VCaP (cell line): ENCODE measurements at regions not wholly inside any gene's neighbourhood (a gene's known extent, or its start where the extent isn't known, plus 50 kb on each side); places are given as distances from the start of the nearest gene placed in this dataset.

Experiments
- H3K27ac ChIP-seq: fragments of 450-650 bp; 2 replicates; pipeline ENCODE4 v1.5.1; 2017
- TF ChIP-seq, protein P1 (sequence below): fragments of 450-650 bp; conservative IDR thresholded peaks from 2 replicates; pipeline ENCODE4 v1.5.1; 2017; ENCODE audit warnings: mild to moderate bottlenecking, moderate library complexity

DNA sequence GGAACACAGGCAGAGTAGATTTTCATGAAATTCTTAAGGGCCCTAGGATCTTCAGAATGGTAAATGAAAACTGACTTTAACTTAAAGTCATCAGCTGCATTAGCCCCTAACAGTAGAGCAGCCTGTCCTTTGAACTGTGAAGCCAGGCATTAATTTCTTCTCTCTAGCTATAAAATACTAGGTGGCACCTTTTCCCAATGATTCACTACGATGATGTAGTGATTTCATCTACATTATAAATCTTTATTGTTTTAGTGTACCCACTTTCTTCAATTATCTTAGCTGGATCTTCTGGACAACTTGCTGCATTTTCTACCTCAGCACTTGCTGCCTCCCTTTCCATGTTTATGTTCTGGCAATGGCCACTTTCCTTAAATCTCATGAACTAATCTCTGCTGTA lies 290.5 kb downstream of the NOL4 start:
- H3K27ac ChIP-seq, result no peak overlapping the region
- TF ChIP-seq, protein P1, sequence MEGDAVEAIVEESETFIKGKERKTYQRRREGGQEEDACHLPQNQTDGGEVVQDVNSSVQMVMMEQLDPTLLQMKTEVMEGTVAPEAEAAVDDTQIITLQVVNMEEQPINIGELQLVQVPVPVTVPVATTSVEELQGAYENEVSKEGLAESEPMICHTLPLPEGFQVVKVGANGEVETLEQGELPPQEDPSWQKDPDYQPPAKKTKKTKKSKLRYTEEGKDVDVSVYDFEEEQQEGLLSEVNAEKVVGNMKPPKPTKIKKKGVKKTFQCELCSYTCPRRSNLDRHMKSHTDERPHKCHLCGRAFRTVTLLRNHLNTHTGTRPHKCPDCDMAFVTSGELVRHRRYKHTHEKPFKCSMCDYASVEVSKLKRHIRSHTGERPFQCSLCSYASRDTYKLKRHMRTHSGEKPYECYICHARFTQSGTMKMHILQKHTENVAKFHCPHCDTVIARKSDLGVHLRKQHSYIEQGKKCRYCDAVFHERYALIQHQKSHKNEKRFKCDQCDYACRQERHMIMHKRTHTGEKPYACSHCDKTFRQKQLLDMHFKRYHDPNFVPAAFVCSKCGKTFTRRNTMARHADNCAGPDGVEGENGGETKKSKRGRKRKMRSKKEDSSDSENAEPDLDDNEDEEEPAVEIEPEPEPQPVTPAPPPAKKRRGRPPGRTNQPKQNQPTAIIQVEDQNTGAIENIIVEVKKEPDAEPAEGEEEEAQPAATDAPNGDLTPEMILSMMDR, result no peak

DNA sequence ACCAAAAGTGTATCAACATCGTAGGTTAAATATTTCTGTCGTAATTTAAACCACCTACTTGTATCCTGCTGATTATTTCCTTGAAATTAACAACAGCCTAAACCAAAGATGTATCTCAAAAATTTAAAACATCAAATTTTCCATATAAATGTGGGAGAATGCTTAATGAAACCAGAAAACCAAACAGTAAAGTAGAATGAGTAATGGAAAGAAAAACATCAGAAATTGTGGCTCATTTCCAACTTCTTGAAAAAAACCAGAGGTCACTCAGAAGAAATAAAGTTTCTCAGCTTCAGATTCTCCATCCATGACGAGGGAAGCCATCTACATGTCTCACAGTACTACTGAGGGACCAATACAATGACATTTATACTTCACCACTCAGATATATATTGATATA lies 296.5 kb downstream of the NOL4 start:
- TF ChIP-seq, protein P1, result no peak

DNA sequence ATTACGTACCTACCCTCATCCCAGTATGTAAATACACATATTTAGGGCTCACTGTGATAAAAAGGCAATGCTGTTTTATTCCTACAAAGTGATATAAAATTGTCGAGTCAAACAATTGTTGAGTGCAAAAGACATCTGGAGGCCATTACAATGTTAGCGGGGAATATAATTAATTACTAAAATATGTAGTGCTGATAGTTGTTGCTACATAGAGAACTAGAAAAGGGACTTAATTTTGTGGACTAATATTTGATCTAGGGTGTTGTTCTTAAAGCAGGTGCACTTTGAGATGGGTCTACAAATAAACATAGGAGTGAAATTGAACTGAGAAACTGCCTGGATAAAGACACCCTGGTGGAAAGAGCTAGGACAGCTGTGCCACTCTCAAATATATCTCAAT lies 300.1 kb downstream of the NOL4 start:
- TF ChIP-seq, protein P1, result no peak
- H3K27ac ChIP-seq, result no peak overlapping the region

More for the DNA sequence above, 296.5 kb downstream of the NOL4 start:
- peak overlapping the region; percentile 87 for H3K27ac ChIP-seq

DNA sequence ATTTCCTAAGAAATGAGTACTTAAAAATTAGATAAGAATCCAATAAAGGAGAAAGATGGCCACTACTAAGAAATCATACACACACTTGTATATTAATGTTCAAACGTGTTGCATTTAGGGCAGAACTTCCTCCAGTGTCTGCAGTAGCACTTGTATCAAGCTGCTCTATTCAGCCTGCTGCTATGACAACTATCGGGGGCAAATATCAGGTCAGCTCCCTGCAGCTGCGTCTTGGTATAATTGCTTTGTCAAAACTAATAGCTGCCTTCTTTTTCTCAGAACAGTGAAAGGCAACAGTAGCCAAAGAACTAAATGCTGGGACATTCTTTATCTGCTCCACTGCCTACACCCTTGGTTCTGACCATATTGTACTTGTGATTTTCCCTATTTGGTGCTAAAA lies 300.7 kb downstream of the NOL4 start:
- TF ChIP-seq, protein P1, result no peak
- H3K27ac ChIP-seq, result no peak overlapping the region

DNA sequence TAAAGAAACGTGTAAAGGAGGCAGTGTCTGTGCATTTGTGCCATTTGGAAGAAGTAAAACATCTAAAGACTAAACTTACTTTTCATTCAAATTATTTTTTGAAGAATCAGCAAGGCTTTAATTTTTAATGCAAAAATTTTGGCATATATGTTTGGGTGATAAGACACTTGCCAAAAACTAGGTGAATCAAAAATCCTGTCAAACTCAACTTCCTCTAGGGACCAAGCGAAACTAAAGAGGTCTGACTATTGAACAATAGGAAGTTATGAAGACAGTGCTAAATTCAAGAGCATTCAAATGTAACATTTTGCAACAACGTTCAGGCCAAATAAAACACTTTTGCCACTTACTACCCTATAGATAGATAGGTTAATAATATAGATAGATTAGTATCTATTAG lies 306.1 kb downstream of the NOL4 start:
- TF ChIP-seq, protein P1, result no peak
- no peak overlapping the region for H3K27ac ChIP-seq

DNA sequence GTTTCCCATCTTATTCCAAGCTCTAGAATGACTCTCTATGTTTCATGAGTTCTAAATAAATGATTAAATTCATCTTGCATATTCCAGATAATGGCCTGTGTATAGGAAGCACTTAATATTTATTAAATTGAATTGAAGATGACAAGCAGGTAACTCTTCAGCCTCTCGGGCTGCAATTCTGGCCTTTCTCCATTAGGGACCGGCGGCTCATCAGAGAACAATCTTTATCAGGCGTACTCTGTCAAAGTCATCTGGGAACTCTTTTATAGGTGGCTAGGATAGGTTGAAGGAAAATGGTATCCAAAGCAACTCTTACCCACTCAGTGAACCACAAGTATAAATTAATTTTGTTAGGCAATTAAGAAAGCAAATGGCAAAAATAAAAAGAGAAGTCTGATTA lies 308.5 kb downstream of the NOL4 start:
- H3K27ac ChIP-seq, result no peak overlapping the region
- TF ChIP-seq, protein P1, result peak; percentile 73

DNA sequence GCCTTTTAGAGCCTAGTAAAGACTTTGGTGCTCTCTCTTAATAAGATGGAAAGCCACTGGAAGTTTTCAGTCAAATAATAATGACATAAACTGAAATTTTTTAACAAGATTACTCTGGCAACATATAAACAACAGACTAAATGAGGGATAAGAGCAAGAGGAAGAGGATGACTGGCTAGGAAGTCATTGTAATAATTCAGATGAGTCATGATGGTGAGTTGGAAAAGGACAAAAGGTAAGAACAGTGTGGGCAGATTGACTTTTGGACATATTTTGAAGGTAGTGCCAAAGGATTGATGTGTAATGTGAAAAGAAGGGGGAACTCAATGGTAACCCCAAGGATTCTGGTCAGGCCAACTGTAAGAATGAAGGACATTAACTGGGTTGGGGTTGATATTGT lies 310.3 kb downstream of the NOL4 start:
- TF ChIP-seq, protein P1, result no peak

DNA sequence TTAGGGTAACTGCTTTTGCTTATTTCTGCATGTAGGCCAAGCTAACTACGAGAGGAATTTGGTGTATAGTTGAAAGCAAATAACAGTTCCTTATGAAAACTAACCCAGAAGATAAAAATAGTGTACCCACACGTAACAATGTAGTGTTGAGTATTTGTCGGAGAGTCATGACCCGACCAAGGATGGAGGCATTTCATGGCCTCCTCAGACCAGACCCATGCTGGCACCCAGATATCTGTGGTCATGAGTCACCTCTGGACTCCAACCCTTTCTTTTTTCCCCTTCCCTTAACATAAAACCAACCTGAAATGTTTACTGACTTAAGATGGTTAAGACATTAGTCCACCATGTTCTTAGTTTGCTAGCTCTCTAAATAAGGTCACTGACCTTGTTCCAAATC lies 318.7 kb downstream of the NOL4 start:
- TF ChIP-seq, protein P1, result no peak
- H3K27ac ChIP-seq, result no peak overlapping the region

More for the DNA sequence above, 310.3 kb downstream of the NOL4 start:
- no peak overlapping the region for H3K27ac ChIP-seq
